M059J (cell line): ENCODE measurements at regions not wholly inside any gene's neighbourhood (a gene's known extent, or its start where the extent isn't known, plus 50 kb on each side); places are given as distances from the start of the nearest gene placed in this dataset.
"Not testable (repeated sequence)": the region's sequence is repeated elsewhere in the genome, so short reads cannot be mapped to it uniquely, and the experiment has no call there.

ENCODE experiments used
- DNase-seq: peaks from one replicate; pipeline ENCODE4 v3.0.0-alpha.2; 2012; ENCODE audit warnings: low read depth

DNA sequence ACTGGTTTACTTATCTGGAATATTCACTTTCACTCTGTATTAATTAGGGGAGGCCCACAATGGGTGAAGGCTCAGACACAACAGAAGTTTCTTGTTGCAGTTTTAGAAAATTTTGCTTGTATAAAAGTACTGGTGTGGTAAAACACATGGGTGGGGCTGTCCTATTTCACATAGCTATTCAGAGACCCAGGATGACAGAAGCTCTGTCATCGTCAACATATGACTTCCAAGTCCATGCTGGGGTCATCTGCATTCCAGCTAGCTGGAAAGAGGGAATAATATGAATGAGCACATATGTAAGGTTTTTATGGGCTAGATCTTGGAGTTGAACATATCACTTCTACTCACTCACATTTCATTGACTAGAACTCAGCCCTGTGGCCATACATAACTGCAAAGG is 166.4 kb upstream of the KCTD3 start:
- no peak for DNase-seq

DNA sequence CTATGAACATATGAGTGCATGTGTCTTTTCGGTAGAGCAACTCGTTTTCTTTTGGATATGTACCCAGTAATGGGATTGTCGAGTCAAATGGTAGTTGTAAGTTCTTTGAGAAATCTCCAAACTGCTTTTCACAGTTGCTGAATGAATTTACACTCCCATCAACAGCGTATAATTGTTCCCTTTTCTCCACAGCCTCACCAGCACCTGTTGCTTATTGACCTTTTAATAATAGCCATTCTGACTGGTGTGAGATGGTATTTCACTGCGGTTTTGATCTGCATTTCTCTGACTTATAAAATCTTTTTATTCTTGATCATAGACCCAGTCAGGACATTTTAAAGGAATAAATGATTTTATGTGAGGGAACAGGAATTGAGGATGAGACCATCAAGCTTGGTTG is 165.0 kb upstream of the KCTD3 start:
- peak; percentile 12 for DNase-seq

DNA sequence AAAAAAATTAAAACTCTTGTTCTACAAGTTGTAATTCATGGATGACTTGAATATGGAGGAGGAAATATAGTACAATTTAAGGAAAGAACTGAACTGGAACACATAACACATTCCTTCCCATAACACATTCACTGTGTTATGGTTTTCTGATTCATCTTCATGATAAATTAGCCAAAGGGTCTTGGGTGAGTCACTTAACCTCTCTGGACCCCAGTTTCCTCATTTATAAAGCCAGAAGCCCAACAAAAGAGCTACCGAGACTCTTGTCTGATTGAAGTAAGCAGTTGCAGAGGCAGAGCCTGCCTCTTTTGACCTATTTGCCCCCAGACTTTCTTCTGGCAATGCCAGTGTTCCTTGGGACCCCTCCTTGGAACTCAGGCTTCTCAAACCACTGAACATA is 161.9 kb upstream of the KCTD3 start:
- peak; percentile 57 for DNase-seq

DNA sequence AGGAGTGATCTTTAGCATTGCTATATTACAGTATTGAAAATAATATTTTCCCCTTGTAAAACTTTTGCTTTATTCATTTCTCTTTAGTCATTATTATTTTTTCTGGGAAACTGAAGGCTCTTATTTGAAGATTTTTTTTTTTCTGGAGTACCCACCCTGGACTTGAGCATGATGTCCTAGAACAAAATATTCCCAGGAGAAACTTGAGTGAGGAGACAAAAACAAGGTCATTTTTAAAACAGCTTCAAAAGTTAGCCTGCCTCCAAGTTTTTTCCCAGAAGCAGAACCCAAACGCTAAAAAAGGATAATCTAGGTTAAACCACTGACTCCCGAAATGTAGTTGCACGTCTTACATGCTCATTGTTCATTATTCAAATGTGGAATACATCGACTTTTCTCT is 160.2 kb upstream of the KCTD3 start:
- no peak for DNase-seq

DNA sequence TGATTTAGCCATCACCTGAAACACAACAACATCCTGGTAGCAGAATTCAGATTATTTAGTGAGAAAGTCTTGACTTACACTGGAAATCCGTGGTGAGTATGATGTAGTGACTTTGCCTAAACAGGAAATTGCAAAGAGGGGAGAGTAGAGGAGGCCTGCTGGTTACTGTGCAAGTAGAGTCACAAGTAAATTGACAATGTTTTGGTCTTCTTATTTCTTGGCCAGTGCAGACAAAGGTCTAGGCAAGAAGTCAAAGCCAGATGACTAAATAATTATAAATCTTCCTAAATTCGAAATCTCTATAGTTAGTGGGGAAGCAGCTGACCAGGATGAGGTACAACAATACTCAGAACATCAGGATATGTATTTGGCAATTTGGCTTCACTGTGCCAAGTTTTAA is 159.5 kb upstream of the KCTD3 start:
- peak; percentile 24 for DNase-seq

DNA sequence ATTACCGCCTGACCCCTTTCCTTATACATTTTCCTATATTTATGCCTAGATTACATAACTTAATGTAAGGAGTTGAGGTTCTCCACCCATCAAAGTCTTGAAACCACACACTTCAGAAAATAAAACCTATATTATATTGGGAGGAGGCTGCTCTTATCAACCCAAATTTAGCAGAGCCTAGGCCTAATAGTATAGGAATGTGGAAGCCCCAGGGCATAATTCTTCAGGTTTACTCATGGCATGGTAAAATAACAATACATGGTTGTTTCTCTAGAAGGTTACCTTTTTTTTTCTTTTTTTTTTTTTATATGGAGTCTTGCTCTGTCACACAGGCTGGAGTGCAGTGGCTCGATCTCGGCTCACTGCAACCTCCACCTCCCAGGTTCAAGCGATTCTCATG is 157.6 kb upstream of the KCTD3 start:
- peak; percentile 34 for DNase-seq

DNA sequence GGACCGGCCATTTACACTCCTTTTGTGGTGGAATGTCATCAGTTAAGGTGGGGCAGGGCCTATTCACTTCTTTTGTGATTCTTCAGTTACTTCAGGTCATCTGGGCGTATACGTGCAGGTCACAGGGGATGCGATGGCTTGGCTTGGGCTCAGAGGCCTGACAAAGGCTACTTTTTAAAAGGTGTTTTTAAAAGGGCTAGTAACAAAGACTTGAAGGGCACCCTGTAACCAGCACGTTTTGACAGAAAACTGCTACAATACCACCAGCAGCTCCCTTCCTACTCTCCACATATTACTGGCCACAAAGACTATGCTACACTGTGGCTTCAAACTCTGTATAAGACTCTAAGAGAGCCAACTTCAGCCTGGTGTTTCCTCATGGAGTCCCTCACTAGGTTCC is 151.6 kb upstream of the KCTD3 start:
- DNase-seq, result not testable (repeated sequence)

DNA sequence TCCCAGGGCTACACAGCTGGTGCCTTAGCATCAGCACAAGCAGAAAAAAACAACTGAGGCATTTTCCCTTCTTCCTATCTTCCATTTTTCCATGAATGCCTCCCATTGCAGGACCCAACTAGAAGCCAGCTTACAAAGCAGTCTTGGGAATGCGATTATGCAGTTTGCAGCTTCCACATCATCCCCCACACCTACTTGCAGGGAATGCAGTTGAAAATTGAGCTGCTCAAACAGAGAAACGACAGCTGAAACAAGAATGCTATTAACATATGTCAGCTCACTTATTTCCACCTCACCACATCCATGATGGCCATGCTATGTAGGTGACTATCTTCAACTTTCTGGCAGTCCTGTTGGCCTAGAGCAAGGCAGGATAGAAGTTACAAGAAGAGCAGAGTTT is 150.6 kb upstream of the KCTD3 start:
- no peak for DNase-seq

DNA sequence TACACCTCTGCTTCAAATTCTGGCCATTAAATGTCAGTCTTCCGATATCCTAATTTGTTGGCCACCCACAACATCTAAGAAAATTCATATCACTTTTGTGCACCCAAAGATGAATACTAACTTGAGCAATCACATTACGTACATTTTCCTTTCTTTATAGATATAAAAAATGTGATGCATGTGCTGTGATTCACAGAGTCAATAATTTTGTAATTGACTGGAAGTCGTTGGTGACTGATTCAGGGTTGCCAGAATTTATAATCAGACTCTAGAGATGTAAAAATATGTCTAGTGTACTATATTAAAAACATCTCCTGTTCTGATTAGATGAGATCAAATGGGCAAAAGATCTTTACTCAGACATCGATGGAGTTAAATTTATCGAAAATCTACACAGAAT is 150.0 kb upstream of the KCTD3 start:
- DNase-seq, result no peak

DNA sequence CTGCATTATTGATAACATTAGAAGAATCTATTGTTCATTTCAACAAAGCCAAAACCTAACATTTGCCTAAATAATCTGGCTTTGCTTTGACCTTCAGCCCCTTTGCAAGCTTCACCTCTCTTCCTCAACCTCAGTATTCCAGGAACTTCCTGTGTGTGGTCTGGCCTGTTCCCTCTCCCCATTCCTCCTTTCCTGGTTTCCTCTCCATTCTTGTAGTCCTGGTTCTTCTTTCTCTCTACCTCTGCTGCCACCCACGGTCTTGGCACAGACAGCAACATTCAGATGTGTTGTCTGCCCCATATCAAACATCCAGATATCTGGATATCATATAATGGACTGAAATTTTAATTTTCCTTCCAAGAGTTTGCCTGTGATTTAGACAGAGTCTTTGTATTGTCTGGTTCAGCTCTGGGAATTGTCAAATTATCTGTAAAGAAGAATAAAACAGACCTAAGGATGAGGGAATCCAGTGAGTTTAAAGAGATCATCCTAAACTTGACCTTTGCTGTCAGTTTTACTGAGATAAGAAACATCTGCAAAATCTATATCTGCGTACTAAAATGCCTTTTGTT is 148.1 kb upstream of the KCTD3 start:
- DNase-seq, result peak; percentile 34

DNA sequence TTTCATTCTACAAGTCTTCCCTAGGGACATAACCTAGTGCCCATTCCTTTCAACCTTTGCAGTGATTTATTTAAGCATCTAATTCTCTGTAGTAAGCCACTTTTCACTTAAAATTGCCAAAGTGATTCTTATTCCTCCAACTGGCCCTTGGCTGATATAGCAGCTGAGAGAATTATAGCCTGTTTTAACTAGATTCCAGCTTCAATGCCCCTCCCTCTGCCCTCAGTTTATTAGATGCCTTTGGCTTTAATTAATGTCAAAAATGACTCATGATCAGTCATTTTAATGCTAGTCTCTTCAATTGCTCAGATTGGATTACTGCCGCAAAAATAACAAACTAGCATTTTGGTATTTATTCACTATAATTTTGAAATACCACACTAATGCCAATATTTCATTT is 145.4 kb upstream of the KCTD3 start:
- DNase-seq, result peak; percentile 67

DNA sequence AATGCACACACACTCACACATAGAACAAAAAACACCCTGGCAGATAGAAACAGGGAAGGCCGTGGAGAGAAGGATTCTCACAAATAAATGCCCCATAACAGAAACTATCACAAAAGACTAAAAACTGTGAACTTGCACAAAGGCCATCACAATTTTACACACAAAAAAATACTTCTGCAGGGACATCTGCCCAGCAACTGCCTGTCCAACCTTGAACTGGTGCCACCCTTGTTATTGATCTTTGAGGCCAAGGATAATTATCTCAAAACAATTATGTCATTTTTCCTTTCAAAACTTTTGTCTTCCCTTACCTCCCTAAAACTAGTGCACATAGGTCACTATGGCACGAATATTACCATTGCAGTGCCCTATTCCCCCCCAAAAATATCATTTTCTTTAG is 143.8 kb upstream of the KCTD3 start:
- DNase-seq, result no peak

DNA sequence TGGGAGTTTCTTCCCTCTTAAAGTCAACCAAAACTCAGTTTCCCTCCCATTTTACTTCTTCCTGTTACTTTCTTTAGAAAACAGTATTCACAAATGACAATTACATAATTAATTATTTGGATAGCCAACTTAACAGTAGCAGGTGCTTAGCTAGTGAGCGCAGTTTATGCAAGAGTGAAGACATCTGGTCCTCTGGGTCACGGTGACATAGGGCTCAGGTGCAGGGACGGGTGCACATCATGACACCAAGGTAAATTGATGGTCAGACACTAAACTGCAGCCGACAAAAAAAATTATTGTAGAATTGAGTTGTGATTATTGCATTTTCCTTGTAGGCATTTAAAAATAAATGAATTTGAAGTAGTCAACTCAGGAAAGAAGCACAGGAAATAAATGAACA is 142.0 kb upstream of the KCTD3 start:
- DNase-seq, result no peak

DNA sequence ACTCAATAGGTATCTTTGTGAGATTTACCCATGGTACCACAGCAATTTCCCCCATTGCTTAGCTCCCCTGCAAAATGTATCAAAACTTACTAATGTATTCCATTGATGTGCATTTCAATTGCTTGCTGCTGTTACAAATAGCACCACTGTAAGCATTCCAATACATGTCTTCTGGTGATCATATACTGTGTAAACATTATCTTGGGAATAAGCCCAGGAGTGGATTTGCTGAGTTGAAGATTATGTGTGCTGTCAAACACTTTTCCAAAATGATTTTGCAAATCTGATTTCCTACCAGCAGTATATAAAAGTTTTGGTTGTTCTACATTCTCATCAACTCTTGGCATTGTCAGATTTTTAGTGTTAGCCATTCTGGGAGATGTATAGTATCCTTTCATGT is 141.0 kb upstream of the KCTD3 start:
- no peak for DNase-seq

DNA sequence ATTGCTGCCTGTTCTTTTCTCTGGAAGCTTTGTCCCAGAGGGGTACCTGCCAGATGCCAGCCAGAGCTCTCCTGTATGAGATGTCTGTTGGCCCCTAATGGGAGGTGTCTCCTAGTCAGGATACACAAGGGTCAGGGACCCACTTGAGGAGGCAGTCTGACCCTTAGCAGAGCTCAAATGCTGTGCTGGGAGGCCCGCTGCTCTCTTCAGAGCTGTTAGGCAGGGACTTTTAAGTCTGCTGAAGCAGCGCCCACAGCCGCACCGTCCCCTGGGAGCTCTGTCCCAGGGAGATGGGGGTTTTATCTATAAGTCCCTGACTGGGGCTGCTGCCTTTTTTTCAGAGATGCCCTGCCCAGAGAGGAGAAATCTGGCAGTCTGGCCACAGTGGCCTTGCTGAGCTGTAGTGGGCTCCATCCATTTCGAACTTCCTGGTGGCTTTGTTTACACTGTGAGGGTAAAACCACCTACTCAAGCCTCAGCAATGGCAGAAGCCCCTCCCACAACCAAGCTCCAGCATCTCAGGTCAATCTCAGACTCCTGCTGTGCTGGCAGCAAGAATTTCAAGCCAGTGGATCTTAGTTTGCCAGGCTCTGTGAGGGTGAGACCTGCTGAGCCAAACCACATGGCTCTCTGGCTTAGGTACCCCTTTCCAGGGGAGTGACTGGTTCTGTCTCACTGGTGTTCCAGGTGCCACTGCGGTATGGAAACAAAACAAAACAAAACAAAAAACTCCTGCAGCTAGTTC is 134.4 kb upstream of the KCTD3 start:
- DNase-seq, result peak; percentile 9

DNA sequence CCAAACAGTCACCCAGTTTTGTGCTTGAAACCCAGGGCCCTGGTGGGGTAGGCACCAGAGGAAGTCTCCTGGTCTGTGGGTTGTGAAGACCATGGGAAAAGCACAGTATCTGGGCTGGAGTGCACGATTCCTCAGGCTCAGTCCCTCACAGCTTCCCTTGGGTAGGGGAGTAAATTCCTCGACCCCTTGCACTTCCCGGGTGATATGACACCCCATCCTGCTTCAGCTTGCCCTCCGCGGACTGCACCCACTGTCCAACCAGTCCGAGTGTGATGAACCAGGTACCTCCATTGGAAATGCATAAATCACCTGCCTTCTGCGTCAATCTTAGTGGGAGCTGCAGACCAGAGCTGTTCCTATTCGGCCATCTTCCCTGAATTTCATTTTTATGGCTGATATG is 133.9 kb upstream of the KCTD3 start:
- DNase-seq, result no peak

DNA sequence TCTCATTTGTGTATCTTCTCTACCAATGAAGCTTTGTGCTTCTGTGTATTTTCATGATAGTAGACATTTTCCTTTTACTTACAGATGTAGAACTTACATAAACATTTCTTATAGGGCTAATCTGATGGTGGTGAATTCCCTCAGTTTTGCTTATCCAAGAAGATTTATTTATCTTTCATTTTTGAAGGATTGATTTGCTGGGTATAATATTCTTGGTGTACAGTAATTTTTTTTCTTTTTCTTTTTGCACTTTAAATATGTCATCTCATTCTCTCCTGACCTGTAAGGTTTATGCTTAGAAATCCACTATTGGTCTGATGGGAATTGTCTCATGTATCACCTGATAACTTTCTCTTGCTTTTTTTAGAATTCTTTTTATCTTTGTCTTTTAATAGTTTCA is 127.6 kb upstream of the KCTD3 start:
- DNase-seq, result no peak

DNA sequence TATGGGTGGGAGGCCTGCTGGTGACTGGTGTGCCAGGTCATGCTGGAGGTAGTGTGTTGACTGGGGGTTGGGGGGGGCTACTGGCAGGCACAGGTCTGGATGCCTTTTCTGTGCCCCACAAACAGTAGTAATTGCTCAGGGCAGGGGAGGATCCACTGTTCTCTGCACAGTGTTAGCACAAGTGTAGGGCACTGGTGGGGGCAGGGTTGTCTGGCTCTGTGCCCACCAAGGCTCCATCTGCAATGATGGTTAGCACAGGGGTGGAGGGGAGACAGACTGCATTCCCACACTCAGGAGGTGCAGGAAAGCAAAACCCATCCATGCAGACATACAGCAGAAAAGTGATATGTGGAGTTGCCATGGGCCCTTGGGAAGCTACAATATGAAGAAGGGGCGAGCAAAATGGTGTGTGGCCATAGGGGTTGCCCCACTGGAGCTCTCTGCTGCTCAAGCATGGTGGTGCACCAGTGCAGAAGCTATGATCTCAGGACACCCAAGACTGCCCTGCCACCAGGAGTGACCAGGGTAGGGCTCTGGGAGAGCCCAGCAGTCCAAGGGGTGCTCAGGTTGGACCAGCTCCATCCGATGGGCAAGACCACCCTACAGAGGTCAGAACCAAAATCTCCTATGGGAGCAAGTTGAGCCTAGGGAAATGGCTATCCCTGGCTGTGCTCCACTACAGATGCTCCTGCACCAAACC is 122.2 kb upstream of the KCTD3 start:
- no peak for DNase-seq

DNA sequence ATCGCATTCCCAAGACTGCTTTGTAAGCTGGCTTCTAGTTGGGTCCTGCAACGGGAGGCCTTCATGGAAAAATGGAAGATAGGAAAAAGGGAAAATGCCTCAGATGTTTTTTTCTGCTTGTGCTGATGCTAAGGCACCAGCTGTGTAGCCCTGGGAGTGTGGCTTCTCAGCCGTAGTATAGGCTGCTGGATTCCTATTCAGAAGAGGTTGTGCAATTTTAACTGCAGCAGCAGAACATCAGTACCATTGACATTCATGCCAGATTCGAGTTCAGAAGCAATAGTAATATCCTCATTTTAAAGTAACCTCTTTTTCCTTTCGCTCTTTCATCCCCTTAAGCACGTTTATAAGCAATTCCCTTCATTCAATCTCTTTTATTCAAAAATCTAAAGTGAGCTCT is 119.1 kb upstream of the KCTD3 start:
- not testable (repeated sequence) for DNase-seq

DNA sequence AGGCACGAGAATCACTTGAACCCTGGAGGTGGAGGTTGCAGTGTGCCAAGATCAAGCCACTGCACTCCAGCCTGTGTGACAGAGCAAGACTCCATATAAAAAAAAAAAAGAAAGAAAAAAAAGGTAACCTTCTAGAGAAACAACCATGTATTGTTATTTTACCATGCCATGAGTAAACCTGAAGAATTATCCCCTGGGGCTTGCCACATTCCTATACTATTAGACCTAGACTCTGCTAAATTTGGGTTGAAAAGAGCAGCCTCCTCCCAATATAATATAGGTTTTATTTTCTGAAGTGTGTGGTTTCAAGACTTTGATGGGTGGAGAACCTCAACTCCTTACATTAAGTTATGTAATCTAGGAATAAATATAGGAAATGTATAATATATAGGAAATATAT is 118.0 kb upstream of the KCTD3 start:
- peak; percentile 35 for DNase-seq

DNA sequence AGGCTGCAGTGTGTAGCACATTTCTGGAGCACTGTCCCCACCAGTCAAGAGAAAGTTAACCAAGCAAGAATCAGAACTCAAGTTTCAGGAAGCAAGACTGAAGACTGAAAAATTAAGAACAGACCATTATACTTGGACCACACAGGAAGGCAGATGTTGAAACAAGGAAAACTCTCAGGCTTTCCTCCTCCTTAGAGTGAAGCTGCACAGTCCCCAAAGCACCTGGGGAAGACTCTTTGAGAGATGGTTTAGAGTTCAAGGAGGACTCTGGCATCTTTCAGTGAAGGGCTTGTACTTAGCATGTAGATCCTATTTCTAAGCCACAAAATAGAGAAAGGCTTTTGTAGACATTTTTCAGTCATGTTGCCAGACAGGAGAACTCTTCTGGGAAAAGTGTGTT is 113.7 kb upstream of the KCTD3 start:
- no peak for DNase-seq

DNA sequence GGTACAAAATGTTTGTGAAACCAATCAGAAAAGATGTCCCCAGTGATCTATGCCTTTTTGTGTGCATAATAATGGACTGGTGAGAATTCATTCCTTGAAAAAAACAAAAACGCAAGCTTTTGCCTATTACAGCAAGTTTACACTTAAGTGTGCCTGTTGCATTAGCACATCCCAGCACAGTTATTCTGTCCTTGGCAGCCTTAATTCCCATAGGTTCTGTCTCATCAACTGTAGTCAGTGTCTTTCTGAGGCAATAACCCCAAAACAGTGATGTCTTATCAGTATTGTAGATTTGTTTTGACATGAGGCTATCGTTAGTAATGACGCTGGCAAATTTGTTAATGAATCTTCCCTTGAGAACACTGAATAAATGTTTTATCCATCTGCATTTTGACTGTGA is 109.9 kb upstream of the KCTD3 start:
- DNase-seq, result no peak

DNA sequence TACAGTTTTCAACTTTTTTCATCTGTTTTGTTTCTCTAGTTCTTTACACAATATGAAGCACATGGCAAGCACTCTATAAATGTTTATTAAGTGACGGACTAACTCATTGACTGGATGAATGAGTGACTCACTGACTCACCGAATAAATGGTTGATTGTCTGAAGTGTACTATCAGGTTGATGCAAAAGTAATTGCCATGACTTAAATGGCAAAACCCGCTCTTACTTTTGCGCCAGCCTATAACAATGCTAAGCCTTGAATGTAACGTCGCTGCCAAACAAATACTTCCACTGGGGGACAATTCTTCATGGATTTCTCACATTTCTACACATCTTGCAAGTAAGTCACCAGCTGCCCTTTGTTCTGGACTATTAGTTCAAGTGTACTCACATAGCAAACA is 109.0 kb upstream of the KCTD3 start:
- peak; percentile 42 for DNase-seq
